GM19023 (cell line): ENCODE measurements at regions not wholly inside any gene's neighbourhood (a gene's known extent, or its start where the extent isn't known, plus 50 kb on each side); places are given as distances from the start of the nearest gene placed in this dataset.
"Not testable (repeated sequence)": the region's sequence is repeated elsewhere in the genome, so short reads cannot be mapped to it uniquely, and the experiment has no call there.

Experiments
- ATAC-seq: cut with Tn5 transposase; IDR thresholded peaks from one replicate; pipeline ENCODE4 v1.9.1; 2021; ENCODE audit warnings: mild to moderate bottlenecking, moderate library complexity; ENCODE audit not compliant: unreplicated experiment

DNA sequence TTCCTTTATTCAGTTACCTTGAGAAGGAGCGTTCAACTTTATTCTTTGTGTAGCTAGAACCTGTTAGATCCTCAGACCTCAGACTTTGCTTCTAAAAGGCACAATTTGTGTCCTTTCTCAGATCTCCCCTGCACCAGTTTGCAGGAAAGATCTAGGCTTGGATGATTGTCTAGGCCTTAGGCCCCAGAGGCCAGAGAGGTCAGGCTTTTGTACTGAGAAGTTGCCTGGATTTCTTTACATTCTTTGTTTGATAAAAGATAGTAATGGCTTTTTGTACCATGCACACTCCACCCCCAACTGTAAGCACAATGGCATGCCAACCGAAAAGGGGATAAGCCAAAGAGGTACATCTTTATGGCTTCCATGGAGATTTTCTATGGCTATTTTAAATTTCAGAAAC is 719.6 kb upstream of the NR2F2 start:
- ATAC-seq, result no peak

DNA sequence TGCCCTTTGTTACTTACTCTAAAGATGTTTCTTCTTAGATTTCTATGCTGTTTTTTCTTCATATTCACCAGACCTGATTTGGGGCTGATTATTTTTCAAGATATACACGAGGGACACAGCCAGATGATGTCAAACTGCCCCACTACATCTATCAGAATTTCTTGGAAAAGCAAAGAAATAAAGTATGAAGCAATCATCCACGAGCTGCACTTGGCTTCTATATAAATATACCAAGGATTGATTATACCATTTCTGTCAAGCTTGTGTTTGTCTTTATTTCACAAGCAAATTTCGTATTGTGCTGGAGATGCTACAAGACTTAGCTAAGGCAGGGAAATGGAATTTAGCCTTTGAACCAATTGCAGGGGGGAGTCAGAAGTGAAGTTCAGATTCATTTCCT is 715.1 kb upstream of the NR2F2 start:
- no peak for ATAC-seq

DNA sequence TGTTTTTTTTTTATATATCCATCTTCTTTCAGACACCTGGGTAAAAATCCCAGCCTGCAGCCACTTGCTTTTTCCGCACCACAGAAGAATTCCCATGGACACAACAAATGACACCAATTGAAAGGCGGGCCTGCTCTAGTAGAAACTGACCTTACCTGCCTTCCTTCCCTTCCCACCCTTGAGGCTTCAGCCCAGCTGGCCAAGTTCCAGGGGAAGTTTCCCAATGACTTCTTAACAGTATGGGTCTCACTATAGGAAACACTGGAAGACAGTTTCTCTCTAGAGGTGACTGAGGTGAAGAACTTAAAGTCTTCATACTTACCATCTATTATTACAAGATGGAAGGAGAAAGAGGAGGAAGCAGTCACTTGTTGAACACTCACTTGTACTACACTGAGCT is 714.2 kb upstream of the NR2F2 start:
- no peak for ATAC-seq

DNA sequence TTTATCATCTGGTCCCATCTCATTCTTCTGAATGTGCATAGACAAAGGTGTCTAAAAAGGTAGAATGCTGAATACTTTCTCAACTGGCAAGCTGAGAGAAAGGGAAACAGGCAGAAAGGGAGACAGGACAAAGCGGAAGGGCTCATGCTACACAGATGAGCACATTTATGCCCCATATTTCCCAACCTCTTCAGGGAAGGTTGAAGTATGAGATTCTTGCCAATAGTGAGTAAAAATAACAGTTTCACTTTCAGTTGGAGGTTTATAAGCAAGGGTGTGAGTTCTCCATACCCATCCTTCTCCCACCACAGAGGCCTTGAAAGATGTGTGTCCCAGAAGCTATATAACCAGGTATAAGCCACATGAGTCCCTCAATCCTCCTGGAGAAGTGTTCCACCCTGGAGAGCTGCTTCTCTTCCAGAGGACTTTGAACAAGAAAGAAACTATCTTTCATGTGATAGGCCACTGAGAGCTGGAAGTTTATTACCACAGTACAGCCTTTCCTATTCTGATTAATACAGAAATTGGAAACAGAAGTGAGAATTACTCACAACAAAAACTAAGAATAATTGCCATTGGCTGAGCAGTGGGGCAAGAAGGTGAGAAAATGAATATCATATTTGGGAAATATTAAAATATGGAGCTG is 709.4 kb upstream of the NR2F2 start:
- no peak for ATAC-seq

DNA sequence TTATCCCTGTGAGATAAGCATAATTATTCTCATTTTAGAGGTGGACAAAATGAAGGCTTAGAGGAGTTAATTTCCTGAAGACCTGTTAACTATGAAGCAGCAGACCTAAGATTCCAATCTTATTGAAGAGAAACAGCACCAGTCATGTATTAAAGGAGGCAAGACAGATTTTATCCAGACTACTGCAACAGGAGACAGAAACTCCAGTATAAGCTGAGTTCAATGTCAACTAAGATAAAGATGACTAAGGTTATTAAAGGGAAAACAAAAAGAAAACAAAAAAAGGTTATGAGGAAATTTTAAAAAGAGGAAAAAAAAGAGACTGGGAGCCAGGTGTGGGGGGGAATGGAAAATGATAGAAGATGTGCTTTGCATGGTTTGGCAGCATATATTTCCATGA is 707.7 kb upstream of the NR2F2 start:
- no peak for ATAC-seq

DNA sequence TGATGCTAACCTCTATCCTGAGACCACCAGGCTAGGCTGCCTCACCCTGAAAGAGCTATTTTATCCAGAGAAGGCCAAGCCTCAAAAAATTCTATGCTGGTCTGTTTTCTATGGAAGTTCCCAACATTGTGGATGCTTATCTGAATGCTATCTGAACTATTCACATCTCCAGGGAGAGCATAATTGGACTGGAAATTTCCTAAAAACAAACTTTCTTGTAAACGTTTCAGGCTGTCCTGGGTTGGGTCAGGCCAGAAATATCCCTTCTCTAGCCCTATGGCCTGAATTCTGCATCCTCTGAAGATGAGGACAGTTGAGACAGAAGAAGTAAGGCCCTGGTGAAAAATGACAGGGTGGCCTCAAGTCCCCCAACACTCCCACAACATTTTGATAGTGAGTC is 706.4 kb upstream of the NR2F2 start:
- no peak for ATAC-seq

DNA sequence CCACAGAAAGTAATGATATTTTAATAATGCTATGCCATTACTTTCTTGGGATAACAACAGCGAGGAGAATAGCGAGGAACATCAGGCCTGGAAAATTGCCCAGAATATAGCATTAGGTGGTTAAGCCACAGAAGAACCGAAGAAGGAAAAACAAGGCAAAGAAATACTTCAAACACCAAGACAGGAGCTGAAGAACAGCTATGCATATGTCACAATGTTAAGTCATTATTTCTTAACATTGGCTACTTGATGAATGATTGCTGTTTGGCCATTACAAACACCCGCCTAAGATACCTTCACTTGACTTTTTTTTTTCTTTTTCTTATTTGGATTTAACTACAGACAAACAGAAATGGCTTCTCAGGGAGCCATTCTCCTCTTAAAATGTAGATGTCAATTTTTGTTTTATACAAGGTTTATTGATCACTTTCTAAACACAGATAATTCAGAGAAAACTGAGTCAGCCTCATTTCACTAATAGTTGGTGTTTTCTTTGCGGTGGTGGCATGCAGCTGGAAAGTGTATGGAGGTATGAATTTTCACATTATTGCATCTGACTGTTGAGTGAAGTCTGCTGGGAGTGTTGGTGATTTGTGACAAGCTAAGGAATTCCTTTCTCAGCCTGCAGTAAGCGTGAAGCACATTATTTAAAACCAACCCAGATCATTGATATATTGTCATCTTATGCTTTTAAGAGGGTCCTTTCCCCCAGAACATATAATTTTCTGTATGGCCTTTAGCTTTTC is 705.7 kb upstream of the NR2F2 start:
- ATAC-seq, result no peak

DNA sequence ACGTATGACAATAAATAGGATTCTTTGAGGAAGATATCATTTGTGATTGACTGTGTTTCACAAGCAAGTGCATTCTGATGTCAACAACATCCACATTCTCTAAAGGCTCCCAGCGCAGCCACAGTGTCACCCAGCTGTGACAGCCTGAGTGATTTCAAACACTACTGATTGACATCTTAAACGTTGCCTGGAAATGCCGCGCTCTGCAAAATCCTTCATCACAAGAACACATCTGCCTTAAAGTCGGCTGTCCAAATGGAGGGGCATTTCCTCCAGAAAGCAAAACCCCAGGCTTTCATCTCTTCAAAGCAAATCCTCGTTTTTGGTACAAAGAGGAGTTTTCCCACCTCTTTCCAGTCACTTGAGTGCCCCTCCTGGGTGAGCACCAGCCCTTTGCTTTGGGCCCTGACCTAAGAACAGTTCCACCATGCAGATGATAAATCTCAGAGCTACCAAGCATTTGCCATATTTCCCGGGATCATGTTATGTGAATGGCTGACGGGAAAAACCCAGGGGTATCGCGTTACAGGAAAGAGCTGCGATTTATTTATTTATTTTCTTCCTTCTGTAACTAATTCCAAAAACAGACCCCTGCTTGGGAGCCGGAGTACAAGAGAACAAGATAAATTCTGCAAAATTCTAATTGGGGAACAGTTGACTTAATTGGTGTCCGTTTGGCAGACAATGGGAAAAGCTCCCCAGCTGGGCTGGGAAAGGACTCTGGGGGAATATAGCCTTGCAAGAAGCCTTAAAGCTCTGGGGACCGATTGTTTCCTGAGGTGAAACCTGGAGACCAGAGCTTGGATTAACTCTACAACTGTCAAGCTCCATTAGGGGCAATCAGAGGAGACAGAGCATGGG is 703.8 kb upstream of the NR2F2 start:
- ATAC-seq, result no peak

DNA sequence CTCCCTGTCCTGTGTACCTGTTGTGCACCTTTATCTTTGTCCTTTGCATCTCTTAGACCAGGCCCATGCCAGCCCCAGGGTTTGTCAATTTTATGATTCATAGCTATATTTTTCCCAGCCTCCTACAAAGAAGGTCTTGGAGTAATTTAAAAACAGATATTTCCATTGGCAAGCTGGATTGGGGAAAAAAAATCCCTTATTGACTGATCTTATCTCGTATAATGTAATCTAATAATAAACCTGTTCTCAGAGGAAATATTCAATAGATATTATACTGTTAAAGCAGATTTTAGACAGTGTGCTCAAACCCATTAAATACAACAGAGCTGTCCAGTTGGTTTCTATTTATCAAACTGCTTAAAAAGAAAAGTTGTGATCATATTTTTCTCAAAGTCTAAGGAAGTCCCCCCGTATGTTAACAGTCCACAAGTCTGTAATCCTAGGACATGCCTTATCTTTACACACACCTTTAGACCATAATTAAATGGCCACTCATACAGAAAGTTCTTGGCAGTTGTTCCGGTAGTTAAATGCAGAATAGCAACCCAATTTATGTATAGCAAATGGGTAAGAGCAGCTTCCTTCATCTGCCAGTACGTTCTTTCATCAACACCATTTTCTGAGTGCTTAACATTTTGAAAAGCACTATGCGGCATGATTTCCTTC is 700.9 kb upstream of the NR2F2 start:
- no peak for ATAC-seq

DNA sequence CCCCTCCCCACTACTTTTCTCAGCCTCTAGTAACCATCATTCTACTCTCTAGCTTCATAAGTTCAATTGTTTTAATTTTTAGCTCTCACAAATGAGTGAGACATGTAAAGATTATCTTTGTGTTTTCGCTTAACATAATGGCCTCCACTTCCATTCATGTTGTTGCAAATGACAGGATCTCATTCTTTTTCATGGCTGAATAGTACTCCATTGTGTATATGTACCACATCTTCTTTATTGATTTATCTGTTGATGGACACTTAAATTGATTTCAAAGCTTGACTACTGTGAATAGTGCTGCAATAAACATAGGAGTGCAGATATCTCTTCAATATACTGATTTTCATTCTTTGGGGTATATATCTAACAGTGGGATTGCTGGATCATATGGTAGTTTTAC is 699.8 kb upstream of the NR2F2 start:
- ATAC-seq, result no peak

DNA sequence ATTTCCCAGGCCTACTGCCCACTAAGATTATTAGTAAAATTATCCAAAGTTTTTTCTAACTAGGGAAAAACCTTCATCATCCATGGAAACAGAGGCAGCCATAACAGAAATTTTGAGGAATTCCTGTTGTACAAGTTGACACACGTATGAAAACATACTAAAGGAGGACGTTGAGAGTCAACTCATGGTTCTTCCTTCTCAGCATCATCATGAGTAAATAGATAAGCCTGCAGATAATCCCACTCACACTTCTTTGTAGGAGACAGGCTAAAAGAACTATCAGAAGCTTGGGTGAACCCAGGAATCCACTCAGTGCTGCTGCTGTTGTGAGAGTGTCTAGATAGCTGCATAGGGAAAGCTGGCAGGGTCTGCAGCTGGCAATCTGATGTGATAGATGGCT is 694.8 kb upstream of the NR2F2 start:
- no peak for ATAC-seq

DNA sequence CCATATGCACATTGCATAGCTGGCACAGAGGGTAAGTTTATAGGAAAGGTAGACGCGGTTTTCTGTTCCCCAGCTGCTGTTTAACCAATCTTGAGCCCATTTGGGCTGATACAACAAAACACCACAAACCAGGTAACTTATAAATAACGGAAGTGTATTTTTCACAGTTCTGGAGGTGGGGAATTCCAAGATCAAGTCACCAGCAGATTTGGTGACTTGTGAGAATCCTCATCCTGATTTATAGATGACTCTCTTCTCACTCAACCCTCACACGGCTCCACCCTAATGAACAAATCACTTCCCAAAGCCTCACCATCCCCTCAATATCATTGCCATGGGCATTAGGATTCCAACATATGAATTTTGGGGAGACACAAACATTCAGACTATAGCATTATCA is 694.4 kb upstream of the NR2F2 start:
- no peak for ATAC-seq

DNA sequence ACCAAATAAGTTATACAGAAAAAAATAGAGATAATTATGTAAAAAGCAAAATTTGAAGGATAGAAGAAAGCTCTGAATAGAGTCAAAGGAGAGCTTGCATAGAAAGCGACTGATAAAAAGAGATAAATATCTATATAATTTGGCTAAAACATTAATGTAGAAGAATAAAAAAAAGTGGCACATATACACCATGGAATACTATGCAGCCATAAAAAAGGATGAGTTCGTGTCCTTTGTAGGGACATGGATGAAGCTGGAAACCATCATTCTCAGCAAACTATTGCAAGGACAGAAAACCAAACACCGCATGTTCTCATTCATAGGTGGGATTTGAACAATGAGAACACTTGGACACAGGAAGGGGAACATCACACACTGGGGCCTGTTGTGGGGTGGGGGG is 693.3 kb upstream of the NR2F2 start:
- not testable (repeated sequence) for ATAC-seq

DNA sequence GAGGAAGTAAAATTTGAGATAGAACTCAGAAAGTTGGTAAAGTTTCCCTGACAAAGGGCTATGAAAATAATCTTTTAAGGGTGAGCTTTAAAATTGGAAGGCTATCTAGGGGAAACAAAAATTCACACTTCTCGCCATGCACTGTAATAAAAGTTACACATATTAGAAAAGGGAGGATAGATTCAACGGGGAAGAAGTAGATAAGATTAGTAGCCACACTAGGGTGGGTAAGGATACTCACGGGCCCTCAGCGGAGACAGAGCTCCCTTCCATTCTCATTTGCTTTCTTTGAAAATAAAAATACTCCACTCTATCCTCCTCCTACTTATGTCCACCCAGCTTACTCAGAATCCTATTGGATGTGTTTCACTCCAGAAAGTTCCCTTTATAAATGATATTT is 691.3 kb upstream of the NR2F2 start:
- ATAC-seq, result no peak

DNA sequence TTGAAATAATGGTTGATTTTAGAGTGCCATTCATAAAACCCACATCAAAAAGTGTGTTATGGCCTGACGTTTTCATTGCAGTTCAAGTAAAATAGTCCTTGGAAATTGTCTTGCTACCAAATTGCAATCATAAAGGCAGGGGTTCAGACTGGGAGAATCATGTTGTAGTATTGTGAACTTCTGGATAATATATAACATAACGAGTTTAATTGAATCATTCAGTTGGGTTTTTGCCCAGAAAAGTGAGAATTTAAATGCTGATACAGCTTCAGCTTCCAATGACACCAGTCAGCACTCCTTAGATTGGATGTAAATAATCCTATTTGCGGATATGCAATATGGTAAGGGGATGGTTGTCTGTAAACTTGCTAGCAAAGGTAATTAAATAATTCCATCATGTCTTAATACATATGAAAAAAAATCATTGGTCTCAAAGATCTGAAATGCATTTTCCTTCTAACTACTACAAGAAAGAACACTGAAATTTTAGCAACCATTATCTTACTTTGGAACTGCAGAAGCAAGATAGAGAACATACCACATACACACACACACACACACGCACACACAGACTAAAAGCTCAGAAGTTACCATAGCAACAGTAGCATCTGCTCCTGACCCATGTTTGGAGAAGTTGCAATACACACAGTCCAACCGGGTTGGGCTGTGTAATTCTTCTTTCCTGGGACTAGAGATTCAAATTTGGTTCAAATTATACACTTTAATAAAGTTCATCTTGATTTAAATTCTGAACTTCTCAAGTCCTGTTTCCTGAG is 686.2 kb upstream of the NR2F2 start:
- ATAC-seq, result no peak

DNA sequence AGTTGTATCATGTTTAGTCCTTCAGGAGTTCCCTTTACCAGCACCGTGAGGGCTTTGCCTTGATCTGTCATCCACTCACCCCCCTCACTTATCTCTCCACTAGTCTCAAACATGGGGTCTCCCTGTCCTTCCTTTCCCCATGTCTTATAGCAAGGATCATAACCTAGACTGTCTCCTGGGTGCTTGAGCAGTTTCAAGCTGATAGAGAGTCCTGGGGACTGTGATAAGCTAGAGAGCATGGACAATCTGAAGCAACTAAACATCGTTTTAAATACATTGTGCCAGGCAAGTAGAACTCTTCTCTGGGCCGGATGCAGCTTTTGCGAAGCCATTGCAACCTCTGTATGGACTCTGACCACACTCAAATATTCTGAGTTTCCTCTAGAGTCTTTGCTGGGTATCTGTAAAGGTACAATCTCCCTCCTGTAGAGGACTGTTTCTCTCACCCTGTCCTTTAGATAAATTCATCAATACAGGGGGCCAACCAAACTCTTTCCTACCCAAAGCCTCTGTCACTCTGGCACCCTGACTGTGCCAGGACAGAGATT is 684.6 kb upstream of the NR2F2 start:
- no peak for ATAC-seq

DNA sequence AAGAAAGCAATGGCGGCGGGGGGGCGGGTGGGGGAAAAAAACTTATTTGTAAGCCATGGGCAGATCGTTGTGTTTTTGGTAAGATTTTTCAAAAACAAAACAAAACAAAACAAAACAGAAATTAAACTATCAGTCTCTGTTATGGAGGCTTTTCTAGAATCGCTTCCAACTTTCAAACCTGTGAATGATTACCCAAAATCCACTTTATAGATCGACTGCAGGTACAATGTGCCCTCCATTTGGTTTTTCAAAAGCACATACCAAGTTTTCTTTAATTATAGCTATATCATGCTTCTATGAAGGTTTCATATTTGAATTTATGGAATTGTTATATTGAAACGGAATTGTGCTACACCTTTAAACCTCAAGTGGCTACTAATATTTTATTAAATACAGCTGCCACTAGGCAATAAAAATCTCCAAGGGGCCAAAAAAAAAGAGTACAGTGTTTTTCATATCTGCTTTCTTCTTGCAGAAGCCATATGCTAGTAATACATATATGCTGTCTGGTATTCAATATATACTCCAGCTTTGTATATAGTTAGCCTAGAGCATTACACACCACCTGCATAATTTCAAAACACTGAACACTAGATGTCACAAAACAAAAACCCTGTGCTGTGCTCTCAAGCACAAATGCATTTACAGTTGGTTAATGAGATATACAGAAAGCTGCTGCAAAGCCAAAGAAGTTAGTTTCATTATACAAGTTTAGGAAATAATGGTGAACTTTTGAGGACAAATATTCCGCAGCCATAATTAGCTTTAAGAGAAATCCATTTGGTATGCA is 683.8 kb upstream of the NR2F2 start:
- ATAC-seq, result no peak

DNA sequence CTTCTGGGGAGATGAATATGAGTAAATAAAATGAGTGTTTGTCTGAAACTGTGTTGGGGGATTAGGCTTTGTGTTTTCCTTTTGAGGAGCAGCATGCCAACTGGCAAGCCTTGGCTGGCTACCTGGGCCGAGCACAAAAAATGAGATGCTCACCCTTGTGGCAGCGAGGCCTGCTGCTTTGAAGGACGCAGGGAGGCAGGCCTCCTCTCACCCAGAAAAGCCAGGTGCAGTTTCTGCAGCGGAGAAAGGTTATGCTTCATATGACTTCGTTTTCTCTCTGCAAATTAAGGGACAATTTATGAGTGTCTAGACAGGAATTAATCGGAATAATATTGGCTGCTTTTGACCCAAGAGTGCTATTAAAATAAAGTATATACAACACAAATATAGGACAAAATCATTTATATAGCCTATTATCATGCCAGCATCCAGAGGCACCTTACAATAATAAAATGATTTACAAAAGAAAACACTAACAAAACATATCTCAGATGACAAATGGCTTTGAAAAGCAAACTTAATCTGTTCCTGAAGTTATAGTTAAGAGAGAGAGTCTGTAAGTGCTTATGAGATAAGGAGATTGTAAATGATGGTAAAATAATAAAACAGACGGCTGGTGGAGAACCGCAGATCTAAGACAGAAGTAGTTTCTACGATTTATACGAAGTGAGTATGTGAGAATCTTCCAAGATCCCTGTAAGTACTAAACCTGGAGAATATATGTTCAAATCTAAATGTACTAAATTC is 682.8 kb upstream of the NR2F2 start:
- no peak for ATAC-seq

DNA sequence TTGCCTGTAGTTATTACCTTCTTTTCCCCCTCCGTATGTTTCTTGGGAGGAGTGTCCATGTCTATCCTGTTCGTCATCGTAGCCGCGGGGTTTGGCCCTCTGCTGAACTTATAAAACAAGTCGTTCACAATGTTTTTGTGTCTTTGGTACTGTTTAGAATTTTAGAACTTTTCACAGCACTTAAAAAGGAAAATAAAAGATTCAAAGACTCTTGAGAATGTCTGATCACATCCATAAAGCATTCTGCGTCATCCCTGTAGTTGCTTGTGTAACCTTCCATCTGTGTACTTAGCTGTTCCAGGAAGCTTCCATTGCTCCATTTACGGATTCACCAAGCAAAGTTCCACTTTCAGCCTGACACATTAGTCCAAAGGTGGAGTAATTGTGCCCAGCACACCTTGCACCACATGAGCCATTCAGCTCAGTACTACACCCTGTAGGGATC is 677.1 kb upstream of the NR2F2 start:
- no peak for ATAC-seq
